Keratinocyte (primary cell): ENCODE measurements at regions not wholly inside any gene's neighbourhood (a gene's known extent, or its start where the extent isn't known, plus 50 kb on each side); places are given as distances from the start of the nearest gene placed in this dataset.
"Not testable (repeated sequence)": the region's sequence is repeated elsewhere in the genome, so short reads cannot be mapped to it uniquely, and the experiment has no call there.

Experiments
- DNase-seq: peaks from one replicate; pipeline ENCODE4 v3.0.0-alpha.2; 2011; ENCODE audit warnings: low read depth, missing footprints, low spot score
- FAIRE-seq: peaks from 2 replicates; lab custom pipeline; 2011; peaks lifted over from hg19 to GRCh38; lab: Jason Lieb, UNC
- H2AFZ ChIP-seq: 2 replicates; pipeline ENCODE4 v1.6.0; 2012; ENCODE audit warnings: low read length, control low read depth, inconsistent platforms; ENCODE audit not compliant: control insufficient read depth
- H3K27ac ChIP-seq: 2 replicates; pipeline ENCODE4 v1.5.1; 2011; ENCODE audit warnings: low read length; ENCODE audit not compliant: control insufficient read depth, insufficient read depth
- H3K27me3 ChIP-seq: 3 replicates; pipeline ENCODE4 v1.6.0; 2011; ENCODE audit warnings: low read length; ENCODE audit not compliant: control insufficient read depth, insufficient read depth; ENCODE audit errors: extremely low read depth
- H3K36me3 ChIP-seq, 2 experiments: 2 replicates in 1 of 2; 3 replicates in 1 of 2; pipeline ENCODE4 v1.5.1; 2011; ENCODE audit warnings: low read length in 2 of 2, mild to moderate bottlenecking in 1 of 2; ENCODE audit not compliant: control insufficient read depth in 2 of 2, insufficient read depth in 2 of 2; ENCODE audit errors: extremely low read depth in 1 of 2
- H3K4me1 ChIP-seq: 3 replicates; pipeline ENCODE4 v1.5.1; 2011; ENCODE audit warnings: low read length; ENCODE audit not compliant: control insufficient read depth, insufficient read depth; ENCODE audit errors: extremely low read depth
- H3K4me2 ChIP-seq: 3 replicates; pipeline ENCODE4 v1.6.0; 2011; ENCODE audit warnings: low read depth, low read length; ENCODE audit not compliant: control insufficient read depth, insufficient read depth; ENCODE audit errors: extremely low read depth
- H3K4me3 ChIP-seq, 3 experiments: fragments of 200-600 bp in 1 of 3; sonication (generic) in 1 of 3; 2 replicates in 2 of 3; 3 replicates in 1 of 3; pipeline ENCODE4 v1.5.1; 2011 to 2016; ENCODE audit warnings: low read length in 3 of 3, mild to moderate bottlenecking in 3 of 3, control low read depth in 2 of 3, inconsistent platforms in 1 of 3, low read depth in 1 of 3, mixed read lengths in 1 of 3, mixed run types in 1 of 3, moderate library complexity in 1 of 3; ENCODE audit not compliant: control insufficient read depth in 2 of 3, insufficient read depth in 2 of 3; ENCODE audit errors: extremely low read depth in 1 of 3
- H3K79me2 ChIP-seq: 2 replicates; pipeline ENCODE4 v1.6.0; 2012; ENCODE audit warnings: low read length; ENCODE audit not compliant: control insufficient read depth, insufficient read depth
- H3K9ac ChIP-seq: 3 replicates; pipeline ENCODE4 v1.6.0; 2011; ENCODE audit warnings: low read length; ENCODE audit not compliant: control insufficient read depth, insufficient read depth; ENCODE audit errors: extremely low read depth
- H3K9me1 ChIP-seq: 3 replicates; pipeline ENCODE4 v1.6.0; 2011; ENCODE audit warnings: low read length; ENCODE audit not compliant: control insufficient read depth, insufficient read depth; ENCODE audit errors: extremely low read depth
- H3K9me3 ChIP-seq: 2 replicates; pipeline ENCODE4 v1.5.1; 2012; ENCODE audit warnings: low read depth, low read length; ENCODE audit not compliant: control insufficient read depth
- H4K20me1 ChIP-seq: 3 replicates; pipeline ENCODE4 v1.6.0; 2011; ENCODE audit warnings: low read length; ENCODE audit not compliant: control insufficient read depth, insufficient read depth; ENCODE audit errors: extremely low read depth
- dilution Hi-C: fragments of 300-500 bp; cut with MboI; formaldehyde crosslinking; loops from one replicate; pipeline ENCODE4 v1.7.0; 2020; ENCODE audit warnings: low sequenced_read_pairs; ENCODE audit not compliant: extremely low pct_ligation_motif_present
- small RNA-seq, 3 experiments: library from RNA; depleted of rRNA; stranded (forward); fragments of <200 nt; gene quantifications; one replicate each; pipeline ENCODE3, GENCODE V24; 2012; ENCODE audit warnings: low read depth in 3 of 3, low replicate concordance in 1 of 3; ENCODE audit not compliant: insufficient read length in 3 of 3

- H3K36me3 ChIP-seq, H3K79me2 ChIP-seq, H3K9ac ChIP-seq, H3K9me1 ChIP-seq, H3K27me3 ChIP-seq, FAIRE-seq, H3K27ac ChIP-seq, H3K4me2 ChIP-seq, H3K4me1 ChIP-seq, dilution Hi-C loops, H2AFZ ChIP-seq, DNase-seq, H3K9me3 ChIP-seq, H4K20me1 ChIP-seq, H3K4me3 ChIP-seq: not testable (repeated sequence)
Observed at GRCh38 chr7:65069476-65069875, 63.0 kb upstream of the ERV3-1 start.

GRCh38 chr7:65062566-65062965, 56.1 kb upstream of the ERV3-1 start:
- H3K27me3 ChIP-seq, DNase-seq, H3K9me3 ChIP-seq, FAIRE-seq, dilution Hi-C loops, H2AFZ ChIP-seq, H3K27ac ChIP-seq, H4K20me1 ChIP-seq, H3K9me1 ChIP-seq, H3K4me3 ChIP-seq, H3K4me2 ChIP-seq, H3K36me3 ChIP-seq, H3K4me1 ChIP-seq, H3K9ac ChIP-seq, H3K79me2 ChIP-seq: not testable (repeated sequence)

- H3K36me3 ChIP-seq, H2AFZ ChIP-seq, DNase-seq, H4K20me1 ChIP-seq, FAIRE-seq, H3K4me3 ChIP-seq, H3K4me2 ChIP-seq, H3K79me2 ChIP-seq, H3K27ac ChIP-seq, dilution Hi-C loops, H3K4me1 ChIP-seq, H3K9ac ChIP-seq, H3K9me3 ChIP-seq, H3K9me1 ChIP-seq, H3K27me3 ChIP-seq: not testable (repeated sequence)
Observed at GRCh38 chr7:65059247-65059646, 52.8 kb upstream of the ERV3-1 start.

Small RNA genes lying in the stretch of these regions (small RNA-seq; reads per million reads assigned to genes)
- 0 reads per million in 3 experiments for gene AC104073.1
- gene SNORA15B-1 = 0 reads per million in 3 experiments
- gene SNORA22C = 0 to 0.27 (median 0.25) reads per million in 3 experiments
